Gastroesophageal sphincter (tissue), 4 donors: ENCODE measurements at regions not wholly inside any gene's neighbourhood (a gene's known extent, or its start where the extent isn't known, plus 50 kb on each side); places are given as distances from the start of the nearest gene placed in this dataset.

Experiments
- ATAC-seq: fragments of 150-250 bp; one replicate; pipeline ENCODE4 v1.9.1; 2016; ENCODE audit warnings: mild to moderate bottlenecking, moderate library complexity
- H3K27ac ChIP-seq, 4 donors: fragments of 200-600 bp; sonication (generic) in 3 of 4; 1 replicate in 3 of 4; 2 replicates in 1 of 4; pipeline ENCODE4 v1.5.1; 2016 to 2019
- H3K27me3 ChIP-seq: fragments of 200-600 bp; sonication (generic); one replicate; pipeline ENCODE4 v1.5.1; 2019
- H3K36me3 ChIP-seq, 2 donors: fragments of 200-600 bp; sonication (generic); one replicate each; pipeline ENCODE4 v1.5.1; 2019; ENCODE audit warnings: control low read depth in 1 of 2
- H3K4me1 ChIP-seq, 3 donors: fragments of 200-600 bp; sonication (generic); 1 replicate in 2 of 3; 2 replicates in 1 of 3; pipeline ENCODE4 v1.5.1; 2016 to 2019; ENCODE audit warnings: control low read depth in 2 of 3
- H3K4me3 ChIP-seq, 2 donors: fragments of 200-600 bp; sonication (generic); one replicate each; pipeline ENCODE4 v1.5.1; 2019; ENCODE audit warnings: mild to moderate bottlenecking in 1 of 2, moderate library complexity in 1 of 2
- H3K9me3 ChIP-seq, 3 donors: fragments of 200-600 bp; sonication (generic); one replicate each; pipeline ENCODE4 v1.5.1; 2017 to 2019; ENCODE audit warnings: control low read depth in 2 of 3
- EP300 ChIP-seq: sonication (generic); formaldehyde crosslinking; IDR thresholded peaks from one replicate; pipeline ENCODE4 v1.6.1; 2017; ENCODE audit warnings: antibody characterized with exemption, mild to moderate bottlenecking
- POLR2A ChIP-seq, 2 donors: fragments of 450-650 bp; IDR thresholded peaks; one replicate each; pipeline ENCODE4 v1.6.1; 2017; ENCODE audit warnings: antibody characterized with exemption in 2 of 2, mild to moderate bottlenecking in 2 of 2, moderate library complexity in 1 of 2
- POLR2AphosphoS5 ChIP-seq: sonication (generic); formaldehyde crosslinking; IDR thresholded peaks from one replicate; pipeline ENCODE4 v1.6.1; 2017; ENCODE audit warnings: antibody characterized with exemption
- WGBS, 2 donors: methylation state at CpG; one replicate each; pipeline ENCODE4 v1.1.5; 2018; ENCODE audit warnings: low coverage in 1 of 2; 5-methylcytosine and 5-hydroxymethylcytosine counted together
- TF ChIP-seq, protein P1 (sequence below), 4 experiments: fragments of 200-600 bp in 2 of 4; fragments of 450-650 bp in 2 of 4; sonication (generic) in 1 of 4; IDR thresholded peaks; one replicate each; pipeline ENCODE4 v1.5.1; 2017 to 2019; ENCODE audit warnings: antibody characterized with exemption in 4 of 4, mild to moderate bottlenecking in 2 of 4, moderate library complexity in 2 of 4

DNA sequence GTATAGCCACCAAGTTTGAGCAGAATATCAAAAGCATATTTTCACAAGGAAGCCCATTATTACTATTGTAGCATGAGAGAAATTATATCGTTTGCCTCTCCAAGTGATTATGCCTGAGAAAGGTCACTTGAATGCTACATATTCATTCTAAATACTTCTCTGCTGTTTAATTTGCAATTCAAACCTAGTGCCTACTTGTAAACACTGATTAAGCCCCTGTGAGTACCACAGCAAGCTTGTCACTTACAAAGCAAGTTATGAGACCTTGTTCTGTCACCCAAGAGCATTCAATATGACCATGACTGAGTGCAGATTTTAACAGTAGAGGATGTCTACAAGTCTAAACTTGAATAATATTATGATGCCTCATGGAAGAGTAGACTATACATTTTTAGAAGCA, 124.7 kb upstream of the SSTR1 start:
- Histone ChIP-seq H3K4me3 (no peak overlapping the region), H3K27ac (no peak overlapping the region), H3K4me1 (no peaks in the 10 kb centered on the region), H3K36me3 (no peaks in the 10 kb centered on the region), H3K9me3 (no peaks in the 10 kb centered on the region), H3K27me3 (no peaks in the 10 kb centered on the region)
- WGBS, 2 donors, result 42 to 50% methylated on average over 1 of the region's 1 CpG
- ATAC-seq, result no peak
- TF ChIP-seq POLR2A (IDR thresholded peaks at IDR 0.05), result no peak
- TF ChIP-seq EP300, result no peak
- TF ChIP-seq, protein P1, sequence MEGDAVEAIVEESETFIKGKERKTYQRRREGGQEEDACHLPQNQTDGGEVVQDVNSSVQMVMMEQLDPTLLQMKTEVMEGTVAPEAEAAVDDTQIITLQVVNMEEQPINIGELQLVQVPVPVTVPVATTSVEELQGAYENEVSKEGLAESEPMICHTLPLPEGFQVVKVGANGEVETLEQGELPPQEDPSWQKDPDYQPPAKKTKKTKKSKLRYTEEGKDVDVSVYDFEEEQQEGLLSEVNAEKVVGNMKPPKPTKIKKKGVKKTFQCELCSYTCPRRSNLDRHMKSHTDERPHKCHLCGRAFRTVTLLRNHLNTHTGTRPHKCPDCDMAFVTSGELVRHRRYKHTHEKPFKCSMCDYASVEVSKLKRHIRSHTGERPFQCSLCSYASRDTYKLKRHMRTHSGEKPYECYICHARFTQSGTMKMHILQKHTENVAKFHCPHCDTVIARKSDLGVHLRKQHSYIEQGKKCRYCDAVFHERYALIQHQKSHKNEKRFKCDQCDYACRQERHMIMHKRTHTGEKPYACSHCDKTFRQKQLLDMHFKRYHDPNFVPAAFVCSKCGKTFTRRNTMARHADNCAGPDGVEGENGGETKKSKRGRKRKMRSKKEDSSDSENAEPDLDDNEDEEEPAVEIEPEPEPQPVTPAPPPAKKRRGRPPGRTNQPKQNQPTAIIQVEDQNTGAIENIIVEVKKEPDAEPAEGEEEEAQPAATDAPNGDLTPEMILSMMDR (IDR thresholded peaks at IDR 0.05), result no peak
- TF ChIP-seq POLR2AphosphoS5, result no peak

DNA sequence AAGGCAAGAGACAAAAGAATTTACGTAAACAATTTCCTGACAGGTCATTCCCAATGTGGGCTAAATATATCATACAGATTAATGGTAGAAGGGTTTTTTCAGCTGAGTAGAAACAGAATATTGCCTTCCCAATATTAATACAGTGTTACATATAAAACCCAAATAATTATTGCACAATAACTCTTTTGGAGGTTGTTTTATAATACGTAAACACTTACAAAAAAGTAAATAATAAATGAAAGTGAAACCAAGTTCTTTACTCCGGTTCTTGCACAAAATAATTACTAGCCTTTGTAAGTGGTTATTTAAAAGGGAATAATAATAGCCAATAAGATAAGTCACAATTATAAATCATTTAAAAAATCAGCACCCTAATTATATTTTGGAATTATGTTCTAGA, 118.6 kb upstream of the SSTR1 start:
- Histone ChIP-seq H3K27me3 (no peaks in the 10 kb centered on the region), H3K27ac (no peak overlapping the region), H3K36me3 (no peaks in the 10 kb centered on the region), H3K4me3 (peak overlapping the region in 1 of 2 donors; percentile 29), H3K9me3 (peaks cover 0 to 17% (median 0%) of the 10 kb centered on the region in 3 donors), H3K4me1 (no peaks in the 10 kb centered on the region)
- 39 to 48% methylated on average over 3 of the region's 3 CpGs for WGBS, 2 donors
- ATAC-seq, result no peak
- TF ChIP-seq EP300 (no peak), POLR2AphosphoS5 (no peak), POLR2A (IDR thresholded peaks at IDR 0.05) (no peak)
- TF ChIP-seq, protein P1 (IDR thresholded peaks at IDR 0.05), result no peak

DNA sequence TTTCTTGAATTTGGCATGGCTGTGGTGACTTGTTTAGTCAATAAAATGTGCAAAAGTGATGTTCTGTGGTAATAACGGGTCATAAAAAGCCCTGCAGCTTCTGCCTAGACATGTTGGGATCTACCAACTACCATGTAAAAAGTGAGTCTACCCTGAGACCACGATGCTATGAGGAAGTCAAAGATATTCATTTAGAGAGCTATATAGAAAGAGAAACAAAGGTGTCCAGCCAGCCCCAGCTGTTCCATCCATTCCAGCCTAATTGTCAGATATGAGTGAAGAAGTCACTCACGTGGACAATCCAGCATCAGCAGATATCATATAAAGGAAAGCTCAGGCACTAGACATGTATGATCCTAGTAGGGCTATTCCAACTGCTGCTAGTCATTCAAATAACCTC, 117.2 kb upstream of the SSTR1 start:
- WGBS, 2 donors, result 58 to 76% methylated on average over 3 of the region's 3 CpGs

DNA sequence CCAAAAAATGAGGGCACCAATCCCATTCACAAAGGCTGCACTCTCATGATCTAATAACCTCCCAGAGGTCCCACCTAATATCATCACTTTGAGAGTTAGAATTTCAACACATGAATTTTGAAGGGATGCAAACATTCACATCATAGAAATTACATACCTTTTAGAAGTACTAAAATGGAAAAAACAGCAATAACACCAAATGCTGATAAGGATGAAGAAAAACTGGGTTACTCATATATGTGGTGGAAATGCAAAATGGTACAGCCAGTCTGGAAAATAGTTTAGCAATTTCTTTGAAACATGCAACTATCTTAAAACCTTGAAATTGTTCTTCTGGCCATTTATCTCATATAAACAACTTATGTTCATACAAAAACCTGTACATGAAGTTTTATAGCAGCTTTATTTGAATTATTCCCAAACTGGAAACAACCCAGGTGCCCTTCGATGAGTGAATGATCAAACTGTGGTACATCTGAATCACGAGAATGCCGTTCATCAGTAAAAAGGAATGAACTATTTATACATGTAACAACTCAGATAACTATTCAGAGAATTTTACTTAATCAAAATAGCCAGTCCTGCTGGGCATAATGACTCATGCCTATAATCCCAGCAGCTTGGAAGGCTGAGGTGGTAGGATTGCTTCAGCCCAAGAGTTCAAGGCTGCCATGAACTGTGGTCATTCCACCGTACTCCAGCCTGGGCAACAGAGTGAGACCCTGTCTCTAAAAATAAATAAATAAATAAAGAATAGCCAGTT, 109.4 kb upstream of the SSTR1 start:
- no peak for ATAC-seq
- H3K27me3 ChIP-seq, result no peaks in the 10 kb centered on the region
- TF ChIP-seq POLR2AphosphoS5 (no peak), EP300 (no peak), POLR2A (IDR thresholded peaks at IDR 0.05) (no peak)
- TF ChIP-seq, protein P1 (IDR thresholded peaks at IDR 0.05), result no peak
- 50 to 87% methylated on average over 3 of the region's 4 CpGs for WGBS, 2 donors
- peaks cover 0 to 40% (median 0%) of the 10 kb centered on the region in 3 donors for H3K9me3 ChIP-seq
- H3K36me3 ChIP-seq, result no peaks in the 10 kb centered on the region
- no peak overlapping the region for H3K27ac ChIP-seq
- H3K4me1 ChIP-seq, result no peaks in the 10 kb centered on the region
- H3K4me3 ChIP-seq, result no peak overlapping the region

More for the DNA sequence above, 117.2 kb upstream of the SSTR1 start:
- peaks cover 0 to 31% (median 0%) of the 10 kb centered on the region in 3 donors for H3K9me3 ChIP-seq
- H3K4me1 ChIP-seq, result no peaks in the 10 kb centered on the region
- no peaks in the 10 kb centered on the region for H3K27me3 ChIP-seq
- H3K27ac ChIP-seq, result no peak overlapping the region
- H3K36me3 ChIP-seq, result no peaks in the 10 kb centered on the region
- TF ChIP-seq, protein P1 (IDR thresholded peaks at IDR 0.05), result no peak
- no peak for TF ChIP-seq EP300
- no peak for TF ChIP-seq POLR2A (IDR thresholded peaks at IDR 0.05)
- no peak overlapping the region for H3K4me3 ChIP-seq
- no peak for ATAC-seq

DNA sequence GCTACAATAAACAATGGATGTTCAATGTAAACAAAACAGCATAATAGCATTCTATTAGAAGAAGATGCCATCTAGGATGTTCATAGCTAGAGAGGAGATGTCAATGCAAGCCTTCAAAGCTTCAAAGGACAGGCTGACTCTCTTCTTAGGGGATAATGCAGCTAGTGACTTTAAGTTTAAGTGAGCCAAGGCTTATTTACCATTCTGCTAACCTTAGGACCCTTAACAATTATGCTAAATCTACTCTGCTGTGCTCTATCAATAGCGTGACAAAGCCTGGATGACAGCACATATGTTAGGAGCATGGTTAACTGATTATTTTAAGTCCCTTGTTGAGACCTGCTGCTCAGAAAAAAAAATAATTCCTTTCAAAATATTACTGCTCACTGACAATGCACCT, 106.0 kb upstream of the SSTR1 start:
- Histone ChIP-seq H3K36me3 (no peaks in the 10 kb centered on the region), H3K27me3 (no peaks in the 10 kb centered on the region), H3K27ac (no peak overlapping the region), H3K9me3 (peaks cover 0 to 12% (median 0%) of the 10 kb centered on the region in 3 donors), H3K4me1 (no peaks in the 10 kb centered on the region), H3K4me3 (no peak overlapping the region)
- no peak for TF ChIP-seq POLR2A (IDR thresholded peaks at IDR 0.05)
- TF ChIP-seq, protein P1 (IDR thresholded peaks at IDR 0.05), result no peak
- TF ChIP-seq EP300, result no peak
- no peak for TF ChIP-seq POLR2AphosphoS5
- WGBS, 2 donors, result 33 to 55% methylated on average over 1 of the region's 1 CpG
- ATAC-seq, result no peak
